Fibroblast of skin of scalp (primary cell): ENCODE measurements at regions not wholly inside any gene's neighbourhood (a gene's known extent, or its start where the extent isn't known, plus 50 kb on each side); places are given as distances from the start of the nearest gene placed in this dataset.
A peak's percentile ranks its signal among the peaks of the same experiment; 100 is the strongest.
"Not testable (repeated sequence)": the region's sequence is repeated elsewhere in the genome, so short reads cannot be mapped to it uniquely, and the experiment has no call there.

Experiments used
- DNase-seq: peaks from one replicate; pipeline ENCODE4 v3.0.0-alpha.2; 2013

DNA sequence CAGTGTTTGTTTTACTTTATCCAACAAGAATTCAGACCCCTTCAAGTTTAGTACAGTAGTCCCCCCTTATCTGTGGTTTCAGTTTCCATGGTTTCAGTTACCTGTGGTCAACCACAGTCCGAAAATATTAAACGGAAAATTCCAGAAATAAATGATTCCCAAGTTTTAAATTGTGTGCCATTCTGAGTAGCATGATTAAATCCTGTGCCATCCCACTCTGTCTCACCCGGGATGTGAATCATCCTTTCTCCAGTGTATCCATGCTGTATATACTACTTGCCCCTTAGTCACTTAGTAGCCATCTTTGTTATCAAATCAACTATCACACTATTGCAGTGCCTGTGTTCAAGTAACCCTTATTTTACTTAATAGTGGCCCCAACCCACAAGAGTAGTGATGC, 153.8 kb upstream of the RASA1 start:
- DNase-seq, result peak; percentile 93

DNA sequence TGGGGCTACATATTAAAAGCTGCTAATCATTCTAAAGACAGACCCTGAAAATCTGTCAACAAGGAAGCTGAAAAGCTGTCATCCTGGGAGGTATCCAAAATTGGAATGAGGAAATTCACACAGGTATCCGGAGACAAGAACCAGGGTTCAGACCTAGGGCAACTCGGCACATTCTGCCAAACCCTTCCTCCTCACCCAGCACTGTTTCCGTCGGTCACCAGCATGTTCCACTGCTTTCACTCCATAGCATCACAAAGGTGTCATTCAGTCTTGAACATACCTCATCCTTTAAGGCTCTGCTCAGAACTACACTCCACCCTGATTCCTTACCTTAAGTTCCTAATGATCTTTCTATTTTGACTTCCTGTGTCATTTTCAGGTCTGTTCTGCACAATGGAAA, 153.1 kb upstream of the RASA1 start:
- no peak for DNase-seq

- no peak for DNase-seq
These were observed 151.8 kb upstream of the RASA1 start for GRCh38 chr5:87115839-87116364.

DNA sequence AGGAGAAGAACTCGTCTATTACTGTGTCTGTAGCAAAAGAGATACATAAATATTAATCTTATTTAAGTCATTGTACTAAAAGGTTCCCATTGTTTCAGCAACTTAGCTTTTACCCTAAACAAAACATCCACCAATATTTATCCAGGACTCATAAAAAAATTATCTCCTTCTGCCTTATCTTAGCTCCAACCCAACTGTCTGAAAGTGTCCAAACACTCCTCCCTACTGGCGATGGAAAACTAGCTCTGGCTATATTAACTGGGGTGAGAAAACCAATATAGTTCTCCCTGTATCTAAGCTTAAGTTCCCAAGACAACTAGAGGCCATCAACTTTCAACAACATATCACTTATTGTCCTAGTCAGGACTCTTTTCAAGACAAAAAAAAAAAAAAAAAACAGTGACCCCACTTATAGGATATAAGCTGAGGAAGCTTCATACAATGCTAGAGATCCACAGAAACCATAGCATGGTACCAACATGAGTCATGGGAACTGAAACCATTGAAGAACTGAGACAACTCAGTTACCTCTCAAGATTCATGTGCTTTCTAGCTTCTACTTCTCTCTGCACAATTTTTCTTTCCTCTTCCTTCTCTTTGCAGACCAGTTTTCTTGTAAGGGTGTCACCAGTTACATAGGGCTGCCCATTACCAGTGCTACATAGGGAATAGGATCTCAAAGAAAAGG, 150.7 kb upstream of the RASA1 start:
- DNase-seq, result peak; percentile 44

- no peak for DNase-seq
These were observed 148.1 kb upstream of the RASA1 start for GRCh38 chr5:87119588-87119987.

DNA sequence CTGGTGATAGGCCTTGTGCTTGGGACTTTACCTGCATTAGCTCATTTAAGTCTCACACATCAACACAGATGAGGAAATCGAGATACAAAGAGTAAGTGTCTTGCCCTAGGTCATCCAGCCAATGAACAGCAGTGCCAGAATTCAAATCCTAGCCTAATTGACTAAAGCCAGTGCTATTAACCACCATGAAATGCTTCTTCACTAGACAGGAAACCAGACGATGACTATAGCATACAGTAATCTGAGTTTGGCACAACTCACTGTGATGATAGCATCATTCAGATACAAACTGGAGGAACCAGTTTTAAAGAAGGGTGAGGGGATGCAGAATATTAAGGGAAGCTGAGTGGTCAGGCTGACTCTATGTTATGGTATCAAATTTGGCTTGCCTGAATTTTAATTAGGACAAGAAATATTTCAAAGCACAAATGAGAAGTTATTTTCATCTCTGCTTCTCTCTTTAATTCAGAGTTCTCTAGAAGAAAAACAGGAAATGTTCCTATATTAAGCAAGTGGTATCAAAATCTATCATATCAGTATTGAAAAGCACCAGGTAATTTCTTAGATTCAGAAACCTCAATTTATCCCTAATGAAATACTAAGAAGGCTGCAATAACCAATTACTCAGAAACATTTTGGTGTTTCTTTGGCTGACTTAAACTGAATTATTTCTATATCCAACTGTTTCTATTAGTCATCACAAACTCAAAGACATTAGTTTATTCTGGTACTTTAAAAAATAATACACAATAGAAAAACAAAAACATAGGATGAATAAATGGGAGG, 147.0 kb upstream of the RASA1 start:
- peak; percentile 94 for DNase-seq

- DNase-seq, result peak; percentile 88
These were observed 146.2 kb upstream of the RASA1 start for GRCh38 chr5:87121304-87122150.

DNA sequence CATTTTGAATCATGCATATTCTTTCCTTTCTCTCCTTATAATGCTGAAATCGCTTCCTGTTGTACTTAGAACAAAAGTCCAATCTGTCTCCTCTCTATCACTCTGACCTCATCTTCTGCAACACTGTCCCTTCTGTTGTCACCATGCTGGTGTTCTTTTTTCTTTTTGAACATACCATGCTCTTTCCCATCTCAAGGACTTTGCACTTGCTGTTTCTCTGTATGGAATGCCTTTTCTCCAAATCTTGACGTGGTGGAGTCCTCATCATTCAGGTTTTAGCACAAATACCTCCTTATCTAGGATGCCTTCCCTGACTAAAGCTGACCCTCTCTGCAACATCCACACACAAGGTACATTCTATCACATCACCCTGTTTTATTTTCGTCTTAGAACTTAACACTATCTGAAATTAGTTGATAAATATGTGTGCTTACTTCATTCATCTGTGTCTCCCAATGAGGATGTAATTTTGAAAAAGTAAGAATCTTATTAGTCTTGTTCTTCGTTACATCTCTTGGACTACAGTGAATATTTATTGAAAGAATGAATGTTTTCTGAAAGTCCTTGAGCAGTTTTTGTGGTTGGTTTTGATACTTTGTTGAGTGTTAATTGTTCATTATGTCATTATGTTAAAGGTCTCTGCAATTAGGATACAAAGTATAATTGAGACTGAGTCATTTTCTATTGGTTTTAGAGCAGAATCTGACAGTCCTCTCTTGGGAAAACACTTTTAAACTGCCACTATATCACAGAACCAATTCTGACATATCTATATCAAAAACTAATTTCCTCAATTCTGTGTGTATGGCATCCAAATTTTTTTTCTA, 145.3 kb upstream of the RASA1 start:
- no peak for DNase-seq

DNA sequence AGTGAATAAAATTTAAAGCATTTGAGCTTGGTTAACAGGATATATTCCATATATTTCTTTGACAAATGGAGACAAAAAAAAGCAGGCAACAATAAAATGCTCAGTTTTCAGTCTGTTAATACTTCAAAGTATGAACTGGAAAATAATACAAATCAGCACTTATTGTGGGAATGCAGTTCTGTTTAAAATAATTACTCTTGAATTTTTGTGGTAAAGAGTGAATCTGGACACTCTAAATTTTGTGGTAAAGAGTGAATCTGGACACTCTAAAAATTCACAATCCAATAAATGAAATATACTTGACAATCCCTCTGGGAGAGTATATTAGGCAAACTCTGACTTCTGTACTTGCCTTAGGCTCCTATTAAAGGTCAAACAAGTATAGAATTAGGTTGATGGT, 141.9 kb upstream of the RASA1 start:
- peak; percentile 48 for DNase-seq

DNA sequence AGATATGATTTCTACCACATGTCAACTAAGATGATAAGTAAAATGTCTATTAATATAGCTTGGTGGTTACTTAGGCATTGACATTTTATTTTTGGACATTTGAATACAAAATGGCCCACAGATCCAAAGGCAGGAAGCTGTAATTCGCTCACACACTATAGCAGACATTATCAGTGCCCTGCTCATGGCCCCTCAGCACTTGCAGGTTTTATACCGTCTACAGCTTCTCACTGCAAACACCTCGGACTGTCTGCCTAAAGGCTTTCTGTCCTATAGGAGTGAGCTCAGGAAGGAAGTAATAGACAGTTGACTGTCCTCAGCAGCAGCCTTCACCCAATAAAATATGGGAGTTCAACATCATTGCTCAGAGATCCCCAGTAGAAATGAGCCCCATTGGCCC, 140.8 kb upstream of the RASA1 start:
- DNase-seq, result no peak

GRCh38 chr5:87127426-87127825, 140.3 kb upstream of the RASA1 start:
- peak; percentile 76 for DNase-seq

GRCh38 chr5:87127956-87128687, 139.6 kb upstream of the RASA1 start:
- DNase-seq, result peak; percentile 46

GRCh38 chr5:87129046-87129445, 138.6 kb upstream of the RASA1 start:
- peak; percentile 55 for DNase-seq

- no peak for DNase-seq
These were observed 135.0 kb upstream of the RASA1 start for GRCh38 chr5:87132696-87133095.

- not testable (repeated sequence) for DNase-seq
These were observed 133.2 kb upstream of the RASA1 start for GRCh38 chr5:87134513-87134912.

- no peak for DNase-seq
These were observed 131.6 kb upstream of the RASA1 start for GRCh38 chr5:87136096-87136495.

- DNase-seq, result no peak
These were observed 130.9 kb upstream of the RASA1 start for GRCh38 chr5:87136733-87137132.

GRCh38 chr5:87137283-87137682, 130.4 kb upstream of the RASA1 start:
- no peak for DNase-seq

- DNase-seq, result no peak
These were observed 129.4 kb upstream of the RASA1 start for GRCh38 chr5:87138091-87138805.

GRCh38 chr5:87139795-87140194, 127.9 kb upstream of the RASA1 start:
- no peak for DNase-seq

GRCh38 chr5:87141544-87141943, 126.1 kb upstream of the RASA1 start:
- DNase-seq, result peak; percentile 15
